Choroid plexus epithelial cell (primary cell): ENCODE measurements at regions not wholly inside any gene's neighbourhood (a gene's known extent, or its start where the extent isn't known, plus 50 kb on each side); places are given as distances from the start of the nearest gene placed in this dataset.

Source experiments
- DNase-seq: peaks from one replicate; pipeline ENCODE4 v3.0.0-alpha.2; 2010; ENCODE audit warnings: low read depth
- H3K4me3 ChIP-seq: 2 replicates; pipeline ENCODE4 v1.5.1; 2011; ENCODE audit warnings: low read depth, mild to moderate bottlenecking, control low read depth, low read length, moderate library complexity
- TF ChIP-seq, protein P1 (sequence below): conservative IDR thresholded peaks from 2 replicates; pipeline ENCODE4 v1.5.1; 2011; ENCODE audit warnings: low read depth, mild to moderate bottlenecking, control low read depth, inconsistent platforms, low read length, moderate library complexity

DNA sequence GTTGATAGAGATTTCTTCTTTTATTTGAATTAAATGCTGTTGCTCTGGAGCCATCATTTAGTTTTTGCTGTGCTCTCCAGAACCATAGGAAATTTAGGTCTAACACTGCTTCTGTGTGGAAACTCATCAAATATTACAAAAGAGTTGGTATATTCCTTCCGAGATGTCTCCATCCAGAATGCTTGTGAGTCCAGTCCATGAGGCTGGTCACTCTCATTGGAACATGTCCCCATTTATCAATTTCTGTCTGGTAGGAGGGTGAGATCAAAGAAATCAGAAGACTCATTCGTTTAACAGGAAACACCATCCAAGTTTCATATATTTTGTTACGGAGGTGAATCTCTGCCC is 52.4 kb upstream of the LMO2 start:
- DNase-seq: no peak
- TF ChIP-seq, protein P1, sequence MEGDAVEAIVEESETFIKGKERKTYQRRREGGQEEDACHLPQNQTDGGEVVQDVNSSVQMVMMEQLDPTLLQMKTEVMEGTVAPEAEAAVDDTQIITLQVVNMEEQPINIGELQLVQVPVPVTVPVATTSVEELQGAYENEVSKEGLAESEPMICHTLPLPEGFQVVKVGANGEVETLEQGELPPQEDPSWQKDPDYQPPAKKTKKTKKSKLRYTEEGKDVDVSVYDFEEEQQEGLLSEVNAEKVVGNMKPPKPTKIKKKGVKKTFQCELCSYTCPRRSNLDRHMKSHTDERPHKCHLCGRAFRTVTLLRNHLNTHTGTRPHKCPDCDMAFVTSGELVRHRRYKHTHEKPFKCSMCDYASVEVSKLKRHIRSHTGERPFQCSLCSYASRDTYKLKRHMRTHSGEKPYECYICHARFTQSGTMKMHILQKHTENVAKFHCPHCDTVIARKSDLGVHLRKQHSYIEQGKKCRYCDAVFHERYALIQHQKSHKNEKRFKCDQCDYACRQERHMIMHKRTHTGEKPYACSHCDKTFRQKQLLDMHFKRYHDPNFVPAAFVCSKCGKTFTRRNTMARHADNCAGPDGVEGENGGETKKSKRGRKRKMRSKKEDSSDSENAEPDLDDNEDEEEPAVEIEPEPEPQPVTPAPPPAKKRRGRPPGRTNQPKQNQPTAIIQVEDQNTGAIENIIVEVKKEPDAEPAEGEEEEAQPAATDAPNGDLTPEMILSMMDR: no peak
- H3K4me3 ChIP-seq: no peak overlapping the region

- DNase-seq: peak; percentile 68
- H3K4me3 ChIP-seq: no peak overlapping the region
- TF ChIP-seq, protein P1: no peak
Measured at GRCh38 chr11:33942954-33943353, 51.1 kb upstream of the LMO2 start.

- DNase-seq: peak; percentile 36
- TF ChIP-seq, protein P1: no peak
- no peak overlapping the region for H3K4me3 ChIP-seq
Measured at GRCh38 chr11:33941637-33942160, 49.8 kb upstream of the LMO2 start.
